ES-I3 (cell line): ENCODE measurements at regions not wholly inside any gene's neighbourhood (a gene's known extent, or its start where the extent isn't known, plus 50 kb on each side); places are given as distances from the start of the nearest gene placed in this dataset.

Source experiments
- H3K36me3 ChIP-seq: 2 replicates; pipeline ENCODE4 v1.6.1; 2013; ENCODE audit warnings: mild to moderate bottlenecking, low read length, control low read depth, moderate library complexity; ENCODE audit not compliant: insufficient read depth
- H3K4me1 ChIP-seq: 2 replicates; pipeline ENCODE4 v1.6.1; 2013; ENCODE audit warnings: mild to moderate bottlenecking, control low read depth, low read length; ENCODE audit not compliant: insufficient read depth
- H3K9ac ChIP-seq: 2 replicates; pipeline ENCODE4 v1.6.1; 2013; ENCODE audit warnings: low read depth, mild to moderate bottlenecking, low read length, moderate library complexity
- H3K9me3 ChIP-seq: 2 replicates; pipeline ENCODE4 v1.6.1; 2013; ENCODE audit warnings: mild to moderate bottlenecking, low read length, moderate library complexity; ENCODE audit not compliant: control insufficient read depth, insufficient read depth

DNA sequence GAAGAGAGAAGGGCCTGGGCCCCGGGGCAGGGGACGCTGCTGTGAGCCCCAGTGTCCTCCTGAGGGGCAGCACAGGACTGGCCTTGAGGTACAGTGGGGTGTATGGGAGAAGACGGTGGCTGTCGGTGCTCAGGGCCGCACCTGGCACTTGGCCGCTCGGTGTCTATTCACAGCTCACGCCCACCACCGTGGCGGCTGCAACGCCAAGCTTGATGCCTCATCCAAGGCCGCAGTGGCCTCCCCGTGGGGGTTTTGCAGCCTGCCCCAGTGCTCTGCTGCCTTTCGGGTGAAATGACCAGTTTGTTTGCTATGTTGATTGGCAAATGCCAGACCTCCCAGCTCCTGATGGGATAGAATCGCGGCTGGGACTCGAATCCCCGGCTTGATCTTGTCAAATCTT is 79.5 kb upstream of the SLCO4A1 start:
- Histone ChIP-seq H3K4me1 (peaks cover 7% of the 10 kb centered on the region; the same call in 1 of the 2 replicates), H3K9ac (no peak overlapping the region), H3K36me3 (no peaks in the 10 kb centered on the region), H3K9me3 (no peaks in the 10 kb centered on the region)

- no peaks in the 10 kb centered on the region for H3K36me3 ChIP-seq
- H3K4me1 ChIP-seq = peaks cover 1% of the 10 kb centered on the region; the same call in 1 of the 2 replicates
- H3K9me3 ChIP-seq = no peaks in the 10 kb centered on the region
- H3K9ac ChIP-seq = no peak overlapping the region
Measured at GRCh38 chr20:62563561-62563960, 78.7 kb upstream of the SLCO4A1 start.

- Histone ChIP-seq H3K4me1 (no peaks in the 10 kb centered on the region; the same call in 1 of the 2 replicates), H3K36me3 (no peaks in the 10 kb centered on the region), H3K9me3 (no peaks in the 10 kb centered on the region), H3K9ac (no peak overlapping the region)
Measured at GRCh38 chr20:62564456-62565245, 77.7 kb upstream of the SLCO4A1 start.

GRCh38 chr20:62566266-62566665 is 76.0 kb upstream of the SLCO4A1 start:
- Histone ChIP-seq H3K36me3 (no peaks in the 10 kb centered on the region), H3K9ac (no peak overlapping the region), H3K4me1 (no peaks in the 10 kb centered on the region; the same call in 1 of the 2 replicates), H3K9me3 (no peaks in the 10 kb centered on the region)

- H3K4me1 ChIP-seq = no peaks in the 10 kb centered on the region; the same call in 1 of the 2 replicates
Measured at GRCh38 chr20:62566771-62567170, 75.5 kb upstream of the SLCO4A1 start.

GRCh38 chr20:62567246-62568044 is 74.9 kb upstream of the SLCO4A1 start:
- Histone ChIP-seq H3K9me3 (no peaks in the 10 kb centered on the region), H3K4me1 (no peaks in the 10 kb centered on the region), H3K36me3 (no peaks in the 10 kb centered on the region), H3K9ac (no peak overlapping the region)

More at GRCh38 chr20:62566771-62567170, 75.5 kb upstream of the SLCO4A1 start:
- H3K9me3 ChIP-seq = no peaks in the 10 kb centered on the region
- no peaks in the 10 kb centered on the region for H3K36me3 ChIP-seq
- H3K9ac ChIP-seq = no peak overlapping the region

DNA sequence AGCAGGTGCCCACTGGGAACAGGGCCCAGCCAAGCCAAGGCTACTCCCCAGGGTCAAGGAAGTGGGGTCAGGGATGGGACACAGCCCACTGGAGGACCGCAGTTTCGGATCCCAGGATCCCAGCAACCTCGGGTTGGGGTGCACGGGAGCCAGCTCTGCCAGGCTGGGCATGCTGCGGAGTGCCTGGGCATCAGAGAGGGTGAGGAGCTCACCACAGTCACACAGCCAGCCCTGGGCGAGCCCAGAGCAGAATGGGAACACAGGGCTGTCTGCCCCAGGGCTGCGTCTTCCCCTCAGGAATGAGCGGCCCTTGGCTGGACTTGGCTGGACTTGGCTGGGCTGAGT is 74.3 kb upstream of the SLCO4A1 start:
- no peaks in the 10 kb centered on the region for H3K36me3 ChIP-seq
- H3K9me3 ChIP-seq = no peaks in the 10 kb centered on the region
- H3K9ac ChIP-seq = no peak overlapping the region
- H3K4me1 ChIP-seq = no peaks in the 10 kb centered on the region

DNA sequence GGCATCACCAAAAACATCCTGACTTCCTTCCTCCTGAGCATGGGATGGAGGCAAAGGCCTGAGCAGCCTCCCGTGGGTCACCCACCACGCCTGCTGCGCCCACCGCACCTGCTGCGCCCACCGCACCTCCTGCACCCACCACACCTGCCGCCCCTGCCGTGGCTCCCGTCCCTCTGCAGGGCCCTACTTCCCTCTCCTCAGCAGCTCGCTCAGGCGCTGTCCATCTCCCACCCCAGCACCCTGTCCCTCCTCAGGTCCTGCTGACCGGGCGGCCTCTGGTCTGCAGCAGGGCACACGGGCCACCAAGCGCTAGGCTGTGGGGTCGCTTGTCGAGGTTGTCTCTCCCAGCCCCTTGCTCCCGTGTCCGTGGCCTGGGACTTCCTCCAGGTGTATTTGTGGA is 72.7 kb upstream of the SLCO4A1 start:
- Histone ChIP-seq H3K9ac (no peak overlapping the region), H3K9me3 (no peaks in the 10 kb centered on the region), H3K4me1 (no peaks in the 10 kb centered on the region), H3K36me3 (no peaks in the 10 kb centered on the region)

- Histone ChIP-seq H3K4me1 (no peaks in the 10 kb centered on the region), H3K9ac (no peak overlapping the region), H3K9me3 (no peaks in the 10 kb centered on the region), H3K36me3 (no peaks in the 10 kb centered on the region)
Measured at GRCh38 chr20:62570403-62570802, 71.9 kb upstream of the SLCO4A1 start.

DNA sequence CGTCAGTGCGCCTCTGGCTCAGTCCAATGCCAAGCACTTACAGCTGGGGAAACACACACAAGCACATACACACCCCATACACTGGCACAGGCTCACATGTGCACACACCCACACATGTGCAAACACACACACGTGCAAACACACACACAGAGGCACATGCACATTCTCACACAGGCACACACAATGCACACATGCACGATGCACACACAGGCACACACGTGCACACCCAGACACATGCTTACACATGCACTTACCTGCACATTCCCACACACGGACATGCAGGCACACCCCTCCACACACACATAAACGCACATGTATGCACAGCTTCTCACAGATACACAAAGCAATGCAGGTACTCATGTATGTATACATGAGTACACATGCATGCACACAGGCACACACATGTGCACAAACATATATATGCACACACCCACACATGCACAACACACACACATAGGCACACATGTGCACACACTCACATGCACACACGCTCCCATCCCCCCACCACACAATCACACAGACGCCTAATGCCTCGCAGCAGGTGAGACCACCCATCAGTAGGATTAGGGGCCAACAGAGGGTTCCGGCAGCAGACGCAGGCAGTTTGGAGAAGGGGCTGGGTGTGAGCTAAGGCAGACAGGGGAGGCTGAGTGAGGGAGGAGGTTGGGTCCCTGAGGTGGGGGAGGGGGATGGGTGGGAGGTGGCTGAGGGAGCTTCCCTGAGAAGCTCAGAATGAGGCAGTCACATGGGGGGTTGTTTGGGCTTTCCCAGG is 71.2 kb upstream of the SLCO4A1 start:
- H3K4me1 ChIP-seq = no peaks in the 10 kb centered on the region

DNA sequence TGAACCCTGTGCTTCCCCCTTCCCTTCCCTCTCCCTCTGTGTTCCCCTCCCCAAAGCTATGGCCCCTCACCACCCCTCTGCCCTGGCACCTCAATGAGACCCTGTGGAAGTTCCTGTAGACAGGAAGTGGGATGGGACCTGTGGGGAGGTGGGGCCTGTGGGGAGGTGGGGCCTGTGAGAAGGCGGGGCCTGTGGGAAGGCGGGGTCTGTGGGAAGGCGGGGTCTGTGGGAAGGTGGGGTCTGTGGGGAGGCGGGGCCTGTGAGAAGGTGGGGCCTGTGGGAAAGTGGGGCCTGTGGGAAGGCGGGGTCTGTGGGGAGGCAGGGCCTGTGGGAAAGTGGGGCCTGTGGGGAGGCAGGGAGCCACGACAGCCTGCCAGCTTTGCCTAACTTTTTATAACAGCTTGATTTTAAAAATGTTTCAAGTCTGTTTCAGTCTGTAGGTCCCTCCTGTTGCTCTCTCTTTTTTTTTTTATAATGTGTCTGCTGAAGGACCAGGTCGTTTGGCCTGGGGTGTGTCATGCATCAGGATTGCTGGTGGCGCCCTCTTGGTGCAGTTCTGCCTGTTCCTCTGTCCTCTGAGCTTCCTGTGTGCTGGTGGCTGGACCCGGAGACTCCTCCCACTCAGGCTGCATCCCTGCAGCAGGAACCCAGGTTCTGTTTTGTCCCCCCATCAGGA is 70.5 kb upstream of the SLCO4A1 start:
- Histone ChIP-seq H3K36me3 (no peaks in the 10 kb centered on the region), H3K9me3 (no peaks in the 10 kb centered on the region), H3K4me1 (no peaks in the 10 kb centered on the region), H3K9ac (no peak overlapping the region)

More for the DNA sequence above, 71.2 kb upstream of the SLCO4A1 start:
- no peaks in the 10 kb centered on the region for H3K36me3 ChIP-seq
- H3K9me3 ChIP-seq = no peaks in the 10 kb centered on the region
- no peak overlapping the region for H3K9ac ChIP-seq

DNA sequence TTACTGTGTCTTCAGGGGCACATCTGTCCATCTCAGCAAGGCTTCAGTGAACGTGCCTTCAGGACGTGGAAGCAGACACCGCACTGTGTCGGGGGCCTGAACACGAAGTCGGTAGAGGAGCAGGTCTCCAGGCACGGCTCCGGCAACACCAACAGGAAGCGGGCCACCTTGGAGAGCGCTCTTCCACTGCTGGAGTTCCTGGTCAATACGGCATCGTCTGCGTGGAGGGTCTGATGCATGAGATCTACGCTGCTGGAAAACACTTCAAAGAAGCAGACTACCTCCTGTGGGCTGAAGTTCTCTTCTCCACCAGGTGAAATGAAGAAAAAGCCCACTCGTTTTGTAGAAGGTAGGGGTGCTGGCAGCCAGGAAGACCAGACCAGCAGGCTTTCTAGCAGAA is 69.3 kb upstream of the SLCO4A1 start:
- no peaks in the 10 kb centered on the region for H3K9me3 ChIP-seq

GRCh38 chr20:62573817-62574216 is 68.5 kb upstream of the SLCO4A1 start:
- H3K9ac ChIP-seq = no peak overlapping the region
- H3K9me3 ChIP-seq = no peaks in the 10 kb centered on the region
- no peaks in the 10 kb centered on the region for H3K4me1 ChIP-seq
- no peaks in the 10 kb centered on the region for H3K36me3 ChIP-seq

More for the DNA sequence above, 69.3 kb upstream of the SLCO4A1 start:
- no peaks in the 10 kb centered on the region for H3K36me3 ChIP-seq
- H3K9ac ChIP-seq = no peak overlapping the region
- no peaks in the 10 kb centered on the region for H3K4me1 ChIP-seq
